NCI-H2227 treated with DMSO at 0.1 percent for 48 hours (cell line): ENCODE measurements at regions not wholly inside any gene's neighbourhood (a gene's known extent, or its start where the extent isn't known, plus 50 kb on each side); places are given as distances from the start of the nearest gene placed in this dataset.

Source experiments
- DNase-seq: peaks from one replicate; lab custom pipeline; 2025; lab: John Stamatoyannopoulos, UW

- DNase-seq: no peak
These were observed 324.6 kb downstream of the CAAP1 start for GRCh38 chr9:26567976-26568375.

- DNase-seq: no peak
These were observed 326.5 kb downstream of the CAAP1 start for GRCh38 chr9:26566141-26566540.

GRCh38 chr9:26565118-26565517 lies 327.5 kb downstream of the CAAP1 start:
- DNase-seq: no peak

GRCh38 chr9:26562338-26562737 lies 330.3 kb downstream of the CAAP1 start:
- DNase-seq: no peak

- no peak for DNase-seq
These were observed 330.7 kb downstream of the CAAP1 start for GRCh38 chr9:26561928-26562327.

- DNase-seq: no peak
These were observed 333.1 kb downstream of the CAAP1 start for GRCh38 chr9:26559506-26559905.

- no peak for DNase-seq
These were observed 340.6 kb downstream of the CAAP1 start for GRCh38 chr9:26551971-26552370.

- DNase-seq: no peak
These were observed 341.2 kb downstream of the CAAP1 start for GRCh38 chr9:26551451-26551850.

GRCh38 chr9:26548781-26549290 lies 343.8 kb downstream of the CAAP1 start:
- DNase-seq: no peak

- no peak for DNase-seq
These were observed 352.6 kb downstream of the CAAP1 start for GRCh38 chr9:26539867-26540493.

GRCh38 chr9:26537211-26537610 lies 355.4 kb downstream of the CAAP1 start:
- no peak for DNase-seq

- no peak for DNase-seq
These were observed 357.5 kb downstream of the CAAP1 start for GRCh38 chr9:26535151-26535550.

GRCh38 chr9:26530841-26531240 lies 361.8 kb downstream of the CAAP1 start:
- DNase-seq: no peak

- no peak for DNase-seq
These were observed 364.7 kb downstream of the CAAP1 start for GRCh38 chr9:26527931-26528330.

- no peak for DNase-seq
These were observed 368.3 kb downstream of the CAAP1 start for GRCh38 chr9:26524267-26524666.

GRCh38 chr9:26523577-26523976 lies 369.0 kb downstream of the CAAP1 start:
- no peak for DNase-seq

- no peak for DNase-seq
These were observed 372.5 kb downstream of the CAAP1 start for GRCh38 chr9:26520141-26520540.

GRCh38 chr9:26516773-26517343 lies 375.7 kb downstream of the CAAP1 start:
- no peak for DNase-seq

- DNase-seq: no peak
These were observed 378.9 kb downstream of the CAAP1 start for GRCh38 chr9:26513730-26514129.

GRCh38 chr9:26510137-26510536 lies 382.5 kb downstream of the CAAP1 start:
- DNase-seq: no peak

- no peak for DNase-seq
These were observed 383.7 kb downstream of the CAAP1 start for GRCh38 chr9:26508897-26509296.

GRCh38 chr9:26504057-26504456 lies 388.5 kb downstream of the CAAP1 start:
- DNase-seq: no peak

GRCh38 chr9:26502311-26502710 lies 390.3 kb downstream of the CAAP1 start:
- no peak for DNase-seq

- DNase-seq: no peak
These were observed 392.1 kb downstream of the CAAP1 start for GRCh38 chr9:26500471-26500870.
